Adrenal gland (tissue), 9 donors: ENCODE measurements at regions not wholly inside any gene's neighbourhood (a gene's known extent, or its start where the extent isn't known, plus 50 kb on each side); places are given as distances from the start of the nearest gene placed in this dataset.

ENCODE experiments used
- DNase-seq, 7 donors: peaks; one replicate each; pipeline ENCODE4 v3.0.0-alpha.2; 2019 to 2020
- H3K27ac ChIP-seq, 5 donors: fragments of 200-600 bp; sonication (generic) in 4 of 5; 1 replicate in 3 of 5; 2 replicates in 2 of 5; pipeline versions ENCODE4 v1.5.1 to v1.8.0; 2016 to 2020; ENCODE audit warnings: mild to moderate bottlenecking in 1 of 5
- H3K27me3 ChIP-seq: fragments of 200-600 bp; 2 replicates; pipeline ENCODE4 v1.8.0; 2021
- H3K36me3 ChIP-seq, 2 donors: fragments of 200-600 bp; replicated peaks in 1 of 2; 1 replicate in 1 of 2; 2 replicates in 1 of 2; pipeline versions ENCODE4 v1.5.1 to v1.8.0; 2018 to 2022
- H3K4me1 ChIP-seq, 2 donors: fragments of 200-600 bp; replicated peaks in 1 of 2; 1 replicate in 1 of 2; 2 replicates in 1 of 2; pipeline versions ENCODE4 v1.5.1 to v1.8.0; 2018 to 2021
- H3K4me3 ChIP-seq, 4 donors: fragments of 200-600 bp; sonication (generic) in 3 of 4; one replicate each; pipeline ENCODE4 v1.5.1; 2016 to 2018
- H3K9me3 ChIP-seq, 3 donors: fragments of 200-600 bp; sonication (generic) in 1 of 3; replicated peaks in 1 of 3; 1 replicate in 2 of 3; 2 replicates in 1 of 3; pipeline versions ENCODE4 v1.5.1 to v1.8.0; 2016 to 2021
- CTCF ChIP-seq, 6 experiments: fragments of 450-650 bp in 4 of 6; fragments of 200-600 bp in 2 of 6; sonication (generic) in 1 of 6; IDR thresholded peaks; 1 replicate in 5 of 6; 2 replicates in 1 of 6; pipeline versions ENCODE4 v1.5.1 to v1.8.0; 2016 to 2021; ENCODE audit warnings: antibody characterized with exemption in 6 of 6, mild to moderate bottlenecking in 2 of 6, moderate library complexity in 1 of 6
- POLR2A ChIP-seq, 2 donors: fragments of 450-650 bp; IDR thresholded peaks; one replicate each; pipeline ENCODE4 v1.6.1; 2017; ENCODE audit warnings: antibody characterized with exemption in 2 of 2, mild to moderate bottlenecking in 2 of 2, moderate library complexity in 1 of 2
- WGBS, 4 donors: extraction: QIAGEN DNeasy Blood & Tissue Kit in 2 of 4; methylation state at CpG; one replicate each; pipeline versions ENCODE4 v1.1.5 to v1.1.7; 2013 to 2017; 5-methylcytosine and 5-hydroxymethylcytosine counted together
- intact Hi-C, 2 donors: fragments of 100-400 bp; cut with DNase I; formaldehyde crosslinking; loops; one replicate each; pipeline versions ENCODE4 v1.14.1 to v1.15.0; 2022 to 2023
- donor health status: healthy with polysubstance abuse.
- donor health status: Bipolar disorder and iron deficiency.
- donor health status: DM: yes; HTN: yes; CAD: no.
- donor health status: DM: no; HTN: no; CAD: no.
- donor health status: DM: no; HTN: no; CAD: no.

DNA sequence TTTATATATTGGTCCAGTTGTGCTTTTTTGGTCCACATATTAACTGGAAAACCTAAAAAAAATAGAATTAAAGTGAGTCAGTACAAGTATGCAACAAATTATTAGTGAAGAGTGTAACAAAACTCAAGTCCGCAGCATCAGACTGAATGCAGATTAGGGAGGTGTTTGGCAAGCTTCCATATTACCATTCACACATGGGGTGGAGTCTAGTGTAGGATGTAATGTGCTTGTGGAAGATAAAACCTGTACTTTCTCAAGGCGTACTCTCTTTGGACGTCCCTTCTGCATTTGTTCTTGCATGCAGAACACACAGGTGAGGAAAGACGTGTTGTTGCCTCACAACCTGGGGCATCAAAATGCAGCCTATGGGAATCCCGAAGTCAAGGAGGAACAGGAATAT is 668.7 kb downstream of the MRPL39 start:
- Histone ChIP-seq H3K4me1 (peaks cover 0 to 4% of the 10 kb centered on the region in 2 donors), H3K9me3 (no peaks in the 10 kb centered on the region), H3K27me3 (no peaks in the 10 kb centered on the region), H3K27ac (no peak overlapping the region), H3K4me3 (no peak overlapping the region), H3K36me3 (no peaks in the 10 kb centered on the region)
- WGBS, 4 donors: 86 to 91% (median 87%) methylated on average over 5 of the region's 5 CpGs
- intact Hi-C loops: no loop called here
- TF ChIP-seq POLR2A (IDR thresholded peaks at IDR 0.05): no peak
- no peak for TF ChIP-seq CTCF (IDR thresholded peaks at IDR 0.05)
- DNase-seq: no peak

- Histone ChIP-seq H3K36me3 (no peaks in the 10 kb centered on the region), H3K4me1 (peaks cover 0 to 4% of the 10 kb centered on the region in 2 donors), H3K9me3 (no peaks in the 10 kb centered on the region), H3K27me3 (no peaks in the 10 kb centered on the region), H3K27ac (no peak overlapping the region), H3K4me3 (no peak overlapping the region)
- TF ChIP-seq POLR2A (IDR thresholded peaks at IDR 0.05) (no peak), CTCF (IDR thresholded peaks at IDR 0.05) (no peak)
- DNase-seq: no peak
- intact Hi-C loops: no loop called here
- 76 to 83% (median 81%) methylated on average over 2 of the region's 2 CpGs for WGBS, 4 donors
These were observed 671.3 kb downstream of the MRPL39 start for GRCh38 chr21:24935991-24936390.

DNA sequence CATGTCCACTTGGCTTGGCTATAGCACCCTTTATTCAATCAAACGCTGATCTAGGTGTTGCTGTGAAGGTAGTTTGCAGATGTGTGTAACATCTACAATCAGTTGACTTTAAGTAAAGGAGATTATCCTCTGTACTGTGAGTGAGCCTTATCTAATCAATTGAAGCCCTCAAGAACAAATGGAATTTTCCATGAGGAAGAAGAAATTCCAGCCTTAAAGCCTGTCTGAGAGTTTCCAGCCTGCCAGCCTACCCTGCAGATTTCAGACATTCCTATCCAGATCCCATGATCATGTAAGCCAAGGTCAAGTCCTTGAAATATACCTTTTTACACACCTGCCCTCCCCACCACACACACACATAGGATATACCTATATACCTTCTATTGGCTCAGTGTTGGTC is 696.7 kb downstream of the MRPL39 start:
- DNase-seq: no peak
- TF ChIP-seq POLR2A (IDR thresholded peaks at IDR 0.05) (no peak), CTCF (IDR thresholded peaks at IDR 0.05) (no peak)
- Histone ChIP-seq H3K27me3 (no peaks in the 10 kb centered on the region), H3K27ac (no peak overlapping the region), H3K4me1 (no peaks in the 10 kb centered on the region), H3K9me3 (no peaks in the 10 kb centered on the region), H3K4me3 (no peak overlapping the region), H3K36me3 (no peaks in the 10 kb centered on the region)
- 81 to 93% (median 91%) methylated on average over 1 of the region's 1 CpG for WGBS, 4 donors
- intact Hi-C loops: no loop called here

GRCh38 chr21:24903994-24904635 is 703.2 kb downstream of the MRPL39 start:
- TF ChIP-seq POLR2A (IDR thresholded peaks at IDR 0.05) (no peak), CTCF (IDR thresholded peaks at IDR 0.05) (no peak)
- WGBS, 4 donors: 53 to 74% (median 61%) methylated on average over 1 of the region's 1 CpG
- intact Hi-C loops: no loop called here
- H3K4me3 ChIP-seq: no peak overlapping the region
- H3K9me3 ChIP-seq: no peaks in the 10 kb centered on the region
- H3K27me3 ChIP-seq: no peaks in the 10 kb centered on the region
- no peak overlapping the region for H3K27ac ChIP-seq
- no peaks in the 10 kb centered on the region for H3K36me3 ChIP-seq
- no peaks in the 10 kb centered on the region for H3K4me1 ChIP-seq
- DNase-seq: no peak
